Adipocyte (in vitro differentiated cells): ENCODE measurements at regions not wholly inside any gene's neighbourhood (a gene's known extent, or its start where the extent isn't known, plus 50 kb on each side); places are given as distances from the start of the nearest gene placed in this dataset.
A peak's percentile ranks its signal among the peaks of the same experiment; 100 is the strongest.

Experiments
- DNase-seq: peaks from one replicate; pipeline ENCODE4 v3.0.0-alpha.2; 2015; ENCODE audit warnings: low read depth
- H3K27me3 ChIP-seq: replicated peaks from 2 replicates; pipeline ENCODE4 v1.7.0; 2013; ENCODE audit warnings: mild to moderate bottlenecking, low read length, moderate library complexity; ENCODE audit not compliant: control insufficient read depth, insufficient read depth
- H3K36me3 ChIP-seq: 2 replicates; pipeline ENCODE4 v1.7.0; 2013; ENCODE audit warnings: low read length, mild to moderate bottlenecking, moderate library complexity; ENCODE audit not compliant: control insufficient read depth, insufficient read depth, severe bottlenecking
- H3K4me1 ChIP-seq: 2 replicates; pipeline ENCODE4 v1.7.0; 2013; ENCODE audit warnings: mild to moderate bottlenecking, low read length, moderate library complexity; ENCODE audit not compliant: control insufficient read depth, insufficient read depth
- H3K4me3 ChIP-seq: 2 replicates; pipeline ENCODE4 v1.7.0; 2013; ENCODE audit warnings: mild to moderate bottlenecking, low read length, moderate library complexity
- H3K9ac ChIP-seq: 2 replicates; pipeline ENCODE4 v1.7.0; 2013; ENCODE audit warnings: mild to moderate bottlenecking, low read length, moderate library complexity
- H3K9me3 ChIP-seq: 2 replicates; pipeline ENCODE4 v1.7.0; 2013; ENCODE audit warnings: mild to moderate bottlenecking, low read length, moderate library complexity; ENCODE audit not compliant: control insufficient read depth

- no peaks in the 10 kb centered on the region for H3K9me3 ChIP-seq
- DNase-seq, result peak; percentile 82
These were observed 234.0 kb downstream of the SPTSSA start for GRCh38 chr14:34227834-34228649.

GRCh38 chr14:34224221-34224620 lies 237.8 kb downstream of the SPTSSA start:
- no peaks in the 10 kb centered on the region for H3K36me3 ChIP-seq
- H3K9me3 ChIP-seq, result no peaks in the 10 kb centered on the region
- no peak for DNase-seq
- H3K9ac ChIP-seq, result no peak overlapping the region
- no peak overlapping the region for H3K4me3 ChIP-seq
- no peaks in the 10 kb centered on the region for H3K27me3 ChIP-seq
- H3K4me1 ChIP-seq, result peaks cover 12% of the 10 kb centered on the region

More at GRCh38 chr14:34227834-34228649, 234.0 kb downstream of the SPTSSA start:
- peak overlapping the region; percentile 36 for H3K4me3 ChIP-seq
- H3K9ac ChIP-seq, result peak overlapping the region; percentile 41
- no peaks in the 10 kb centered on the region for H3K27me3 ChIP-seq
- H3K4me1 ChIP-seq, result peaks cover 12% of the 10 kb centered on the region
- no peaks in the 10 kb centered on the region for H3K36me3 ChIP-seq

GRCh38 chr14:34223373-34224148 lies 238.5 kb downstream of the SPTSSA start:
- Histone ChIP-seq H3K4me3 (no peak overlapping the region), H3K4me1 (peaks cover 12% of the 10 kb centered on the region), H3K36me3 (no peaks in the 10 kb centered on the region), H3K27me3 (no peaks in the 10 kb centered on the region), H3K9ac (no peak overlapping the region), H3K9me3 (no peaks in the 10 kb centered on the region)
- DNase-seq, result no peak

GRCh38 chr14:34222867-34223266 lies 239.2 kb downstream of the SPTSSA start:
- H3K9me3 ChIP-seq, result no peaks in the 10 kb centered on the region
- H3K9ac ChIP-seq, result no peak overlapping the region
- H3K4me1 ChIP-seq, result peaks cover 11% of the 10 kb centered on the region
- no peaks in the 10 kb centered on the region for H3K27me3 ChIP-seq
- H3K36me3 ChIP-seq, result no peaks in the 10 kb centered on the region
- DNase-seq, result no peak
- no peak overlapping the region for H3K4me3 ChIP-seq

GRCh38 chr14:34222122-34222521 lies 239.9 kb downstream of the SPTSSA start:
- Histone ChIP-seq H3K4me3 (no peak overlapping the region), H3K36me3 (no peaks in the 10 kb centered on the region), H3K9ac (no peak overlapping the region), H3K9me3 (no peaks in the 10 kb centered on the region), H3K27me3 (no peaks in the 10 kb centered on the region), H3K4me1 (peaks cover 10% of the 10 kb centered on the region)
- no peak for DNase-seq

GRCh38 chr14:34220921-34221320 lies 241.1 kb downstream of the SPTSSA start:
- Histone ChIP-seq H3K4me1 (peaks cover 10% of the 10 kb centered on the region), H3K9ac (no peak overlapping the region), H3K27me3 (no peaks in the 10 kb centered on the region), H3K4me3 (no peak overlapping the region), H3K36me3 (no peaks in the 10 kb centered on the region), H3K9me3 (no peaks in the 10 kb centered on the region)
- DNase-seq, result no peak

GRCh38 chr14:34220378-34220706 lies 241.7 kb downstream of the SPTSSA start:
- H3K27me3 ChIP-seq, result no peaks in the 10 kb centered on the region
- no peaks in the 10 kb centered on the region for H3K9me3 ChIP-seq
- no peak overlapping the region for H3K4me3 ChIP-seq
- no peaks in the 10 kb centered on the region for H3K36me3 ChIP-seq
- H3K9ac ChIP-seq, result no peak overlapping the region
- peaks cover 10% of the 10 kb centered on the region for H3K4me1 ChIP-seq
- DNase-seq, result no peak

- Histone ChIP-seq H3K4me3 (no peak overlapping the region), H3K4me1 (peaks cover 10% of the 10 kb centered on the region), H3K36me3 (no peaks in the 10 kb centered on the region), H3K9ac (no peak overlapping the region), H3K9me3 (no peaks in the 10 kb centered on the region), H3K27me3 (no peaks in the 10 kb centered on the region)
- DNase-seq, result no peak
These were observed 242.2 kb downstream of the SPTSSA start for GRCh38 chr14:34219661-34220377.

- Histone ChIP-seq H3K9ac (no peak overlapping the region), H3K36me3 (no peaks in the 10 kb centered on the region), H3K9me3 (no peaks in the 10 kb centered on the region), H3K4me1 (peaks cover 8% of the 10 kb centered on the region), H3K27me3 (no peaks in the 10 kb centered on the region), H3K4me3 (no peak overlapping the region)
- DNase-seq, result no peak
These were observed 243.2 kb downstream of the SPTSSA start for GRCh38 chr14:34218881-34219280.

- no peaks in the 10 kb centered on the region for H3K36me3 ChIP-seq
- DNase-seq, result no peak
- no peak overlapping the region for H3K4me3 ChIP-seq
- H3K9ac ChIP-seq, result no peak overlapping the region
- no peaks in the 10 kb centered on the region for H3K27me3 ChIP-seq
- no peaks in the 10 kb centered on the region for H3K9me3 ChIP-seq
- H3K4me1 ChIP-seq, result peaks cover 20% of the 10 kb centered on the region
These were observed 247.1 kb downstream of the SPTSSA start for GRCh38 chr14:34214961-34215360.

GRCh38 chr14:34213332-34213731 lies 248.7 kb downstream of the SPTSSA start:
- Histone ChIP-seq H3K4me1 (peaks cover 20% of the 10 kb centered on the region), H3K27me3 (no peaks in the 10 kb centered on the region), H3K9ac (no peak overlapping the region), H3K9me3 (no peaks in the 10 kb centered on the region), H3K36me3 (no peaks in the 10 kb centered on the region), H3K4me3 (no peak overlapping the region)
- no peak for DNase-seq
